HEK293T (cell line): ENCODE measurements at regions not wholly inside any gene's neighbourhood (a gene's known extent, or its start where the extent isn't known, plus 50 kb on each side); places are given as distances from the start of the nearest gene placed in this dataset.

ENCODE experiments used
- CTCF ChIA-PET: fragments of 350-600 bp; formaldehyde crosslinking; extraction: SDS; loops from one replicate; lab custom pipeline; 2021; ENCODE audit warnings: antibody characterized with exemption, inconsistent platforms; lab: Yijun Ruan, JAX
- POLR2A ChIA-PET: fragments of 350-600 bp; formaldehyde crosslinking; extraction: SDS; loops from one replicate; lab custom pipeline; 2020; ENCODE audit warnings: antibody characterized with exemption, inconsistent platforms; lab: Yijun Ruan, JAX
- DNase-seq: peaks from one replicate; pipeline ENCODE4 v3.0.0; 2012; ENCODE audit warnings: mixed read lengths; ENCODE audit errors: extremely low spot score
- ARNT ChIP-seq: fragments of 450-650 bp; IDR thresholded peaks from 2 replicates; pipeline ENCODE4 v1.6.1; 2017; ENCODE audit warnings: mild to moderate bottlenecking
- BHLHE40 ChIP-seq: fragments of 450-650 bp; IDR thresholded peaks from 2 replicates; pipeline ENCODE4 v1.6.1; 2016; ENCODE audit warnings: mild to moderate bottlenecking, moderate library complexity, borderline replicate concordance
- CTBP1 ChIP-seq: fragments of 450-650 bp; IDR thresholded peaks from 2 replicates; pipeline ENCODE4 v1.6.1; 2016; ENCODE audit warnings: borderline replicate concordance
- ELF4 ChIP-seq: fragments of 450-650 bp; IDR thresholded peaks from 2 replicates; pipeline ENCODE4 v1.6.1; 2017; ENCODE audit warnings: antibody characterized with exemption
- FOXA1 ChIP-seq: fragments of 450-650 bp; IDR thresholded peaks from 2 replicates; pipeline ENCODE4 v1.6.1; 2016; ENCODE audit warnings: mild to moderate bottlenecking
- FOXK2 ChIP-seq: fragments of 450-650 bp; IDR thresholded peaks from 2 replicates; pipeline ENCODE4 v1.6.1; 2016; ENCODE audit warnings: mild to moderate bottlenecking
- FOXM1 ChIP-seq: fragments of 450-650 bp; IDR thresholded peaks from 2 replicates; pipeline ENCODE4 v1.6.1; 2017; ENCODE audit warnings: mild to moderate bottlenecking, borderline replicate concordance
- HDGF ChIP-seq: fragments of 450-650 bp; IDR thresholded peaks from 2 replicates; pipeline ENCODE4 v1.6.1; 2017; ENCODE audit warnings: antibody characterized with exemption, borderline replicate concordance
- L3MBTL2 ChIP-seq: fragments of 450-650 bp; conservative IDR thresholded peaks from 2 replicates; pipeline ENCODE4 v1.6.1; 2016; ENCODE audit warnings: mild to moderate bottlenecking
- LEF1 ChIP-seq: fragments of 450-650 bp; IDR thresholded peaks from 2 replicates; pipeline ENCODE4 v1.6.1; 2017; ENCODE audit warnings: mild to moderate bottlenecking, borderline replicate concordance
- NFRKB ChIP-seq: fragments of 450-650 bp; IDR thresholded peaks from 2 replicates; pipeline ENCODE4 v1.6.1; 2016; ENCODE audit warnings: mild to moderate bottlenecking, moderate library complexity
- PKNOX1 ChIP-seq: fragments of 450-650 bp; IDR thresholded peaks from 2 replicates; pipeline ENCODE4 v1.6.1; 2016
- SP1 ChIP-seq: fragments of 450-650 bp; IDR thresholded peaks from 2 replicates; pipeline ENCODE4 v1.6.1; 2017
- SUZ12 ChIP-seq: fragments of 450-650 bp; IDR thresholded peaks from 2 replicates; pipeline ENCODE4 v1.6.1; 2016; ENCODE audit warnings: mild to moderate bottlenecking
- TARDBP ChIP-seq: fragments of 450-650 bp; IDR thresholded peaks from 2 replicates; pipeline ENCODE4 v1.6.1; 2016
- ZNF384 ChIP-seq: fragments of 450-650 bp; IDR thresholded peaks from 2 replicates; pipeline ENCODE4 v1.6.1; 2016

GRCh38 chr3:150082898-150083654 is 112.4 kb upstream of the PFN2 start:
- no peak for DNase-seq
- no peak for TF ChIP-seq SP1
- TF ChIP-seq BHLHE40: no peak
- no peak for TF ChIP-seq FOXK2
- TF ChIP-seq PKNOX1: no peak
- no peak for TF ChIP-seq SUZ12
- POLR2A ChIA-PET: no interaction called here
- CTCF ChIA-PET: no interaction called here

GRCh38 chr3:150081084-150081483 is 110.4 kb upstream of the PFN2 start:
- ChIA-PET POLR2A (no interaction called here), CTCF (interaction anchor here (0.5 kb wide), 1 partner anchor 119 kb away, joined by 3 read pairs; no protein-coding TSS in a partner anchor)
- no peak for TF ChIP-seq PKNOX1
- TF ChIP-seq FOXM1: no peak
- TF ChIP-seq FOXA1: no peak
- TF ChIP-seq SP1: no peak
- TF ChIP-seq TARDBP: no peak
- no peak for TF ChIP-seq L3MBTL2
- no peak for TF ChIP-seq FOXK2
- no peak for TF ChIP-seq ZNF384
- no peak for TF ChIP-seq CTBP1
- TF ChIP-seq LEF1: no peak
- no peak for TF ChIP-seq ELF4
- no peak for TF ChIP-seq BHLHE40
- DNase-seq: no peak

- DNase-seq: no peak
- ChIA-PET POLR2A (no interaction called here), CTCF (interaction anchor here (0.5 kb wide), 1 partner anchor 118 kb away, joined by 3 read pairs; no protein-coding TSS in a partner anchor)
- TF ChIP-seq HDGF: no peak
- TF ChIP-seq SUZ12: no peak
- no peak for TF ChIP-seq ARNT
- no peak for TF ChIP-seq CTBP1
- TF ChIP-seq FOXM1: no peak
- TF ChIP-seq FOXA1: no peak
- TF ChIP-seq ZNF384: no peak
- no peak for TF ChIP-seq NFRKB
- no peak for TF ChIP-seq FOXK2
- TF ChIP-seq TARDBP: no peak
- no peak for TF ChIP-seq ELF4
- TF ChIP-seq SP1: no peak
- TF ChIP-seq LEF1: no peak
- TF ChIP-seq BHLHE40: no peak
- TF ChIP-seq L3MBTL2: no peak
- TF ChIP-seq PKNOX1: no peak
These were observed 109.5 kb upstream of the PFN2 start for GRCh38 chr3:150080058-150080730.

GRCh38 chr3:150079029-150079739 is 108.5 kb upstream of the PFN2 start:
- CTCF ChIA-PET: no interaction called here
- DNase-seq: no peak
- POLR2A ChIA-PET: interaction anchor here (0.7 kb wide), 1 partner anchor 99 kb away, joined by 3 read pairs; no protein-coding TSS in a partner anchor
- TF ChIP-seq TARDBP: no peak
- TF ChIP-seq L3MBTL2: no peak
- no peak for TF ChIP-seq HDGF
- no peak for TF ChIP-seq FOXM1
- no peak for TF ChIP-seq BHLHE40
- no peak for TF ChIP-seq PKNOX1
- TF ChIP-seq ELF4: no peak
- no peak for TF ChIP-seq SUZ12
- no peak for TF ChIP-seq FOXA1
- TF ChIP-seq SP1: no peak
- no peak for TF ChIP-seq NFRKB

- DNase-seq: no peak
- ChIA-PET POLR2A (no interaction called here), CTCF (interaction anchor here (0.6 kb wide), 1 partner anchor 86 kb away, joined by 5 read pairs; no protein-coding TSS in a partner anchor)
- peak; percentile 41; the same call in 1 of the 2 replicates for TF ChIP-seq PKNOX1
- no peak for TF ChIP-seq L3MBTL2
These were observed 107.0 kb upstream of the PFN2 start for GRCh38 chr3:150077581-150078247.
